ENCODE measurements at regions not wholly inside any gene's neighbourhood (a gene's known extent, or its start where the extent isn't known, plus 50 kb on each side); places are given as distances from the start of the nearest gene placed in this dataset.

GRCh38 chr18:78297048-78297447, 682.6 kb upstream of the SALL3 start:
- DNase-seq (ENCODE audit: low read depth, low spot score): no peak
- TF ChIP-seq ZNF274 (IDR thresholded peaks at IDR 0.05; ENCODE audit: low read depth, low read length) (no peak), YY1 (IDR thresholded peaks at IDR 0.05; ENCODE audit: insufficient read depth, insufficient read length) (no peak), SUZ12 (IDR thresholded peaks at IDR 0.05; ENCODE audit: extremely low read depth, insufficient read depth, insufficient read length) (no peak)
- no peak overlapping the region for H3K9ac ChIP-seq (ENCODE audit: insufficient read length, low read depth)
- H3K4me1 ChIP-seq (ENCODE audit: insufficient read depth, insufficient read length): peaks cover 5% of the 10 kb centered on the region
- no peak overlapping the region for H3K4me3 ChIP-seq (ENCODE audit: insufficient read length, low read depth)
- H3K27me3 ChIP-seq (ENCODE audit: insufficient read depth, insufficient read length): no peaks in the 10 kb centered on the region
- no peaks in the 10 kb centered on the region for H3K9me3 ChIP-seq (ENCODE audit: insufficient read depth, low read length)
- H3K36me3 ChIP-seq (ENCODE audit: insufficient read depth, insufficient read length, low read length): no peaks in the 10 kb centered on the region

DNA sequence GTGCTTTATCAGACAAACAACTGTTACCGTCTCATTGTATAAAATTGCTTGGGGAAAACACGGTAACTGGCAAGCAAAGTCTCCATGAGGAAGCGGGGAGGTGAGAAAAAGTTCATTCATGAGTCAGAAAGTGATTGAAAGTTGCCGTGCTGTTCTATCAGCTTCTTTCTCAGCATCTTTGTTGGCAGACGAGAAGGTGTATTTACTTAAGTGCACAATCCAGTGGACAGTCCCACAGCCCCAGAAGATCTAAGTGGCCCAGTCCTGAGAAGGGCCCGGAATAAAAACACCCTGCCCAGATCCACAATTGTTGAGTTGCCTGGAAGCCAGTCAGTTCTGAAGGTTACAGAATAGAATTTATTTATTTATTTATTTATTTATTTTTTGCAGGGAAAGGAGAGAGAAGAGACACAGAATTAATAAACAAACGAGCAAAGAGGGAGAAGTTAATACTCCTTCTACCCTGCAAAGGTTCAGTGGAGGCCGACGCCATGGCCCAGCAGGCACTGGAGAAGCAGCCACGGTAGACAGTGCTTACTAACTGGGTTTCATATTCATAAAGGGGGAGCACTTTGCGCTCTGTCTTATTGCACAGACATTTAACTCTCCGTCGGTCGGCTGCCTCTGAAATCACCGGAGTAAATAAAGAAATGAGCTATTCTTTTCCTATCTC, 676.0 kb upstream of the SALL3 start:
- H3K4me1 ChIP-seq (ENCODE audit: insufficient read depth, insufficient read length): no peaks in the 10 kb centered on the region
- H3K4me3 ChIP-seq (ENCODE audit: insufficient read length, low read depth): no peak overlapping the region
- no peaks in the 10 kb centered on the region for H3K36me3 ChIP-seq (ENCODE audit: insufficient read depth, insufficient read length, low read length)
- DNase-seq (ENCODE audit: low read depth, low spot score): no peak
- no peaks in the 10 kb centered on the region for H3K9me3 ChIP-seq (ENCODE audit: insufficient read depth, low read length)
- H3K27me3 ChIP-seq (ENCODE audit: insufficient read depth, insufficient read length): no peaks in the 10 kb centered on the region
- H3K9ac ChIP-seq (ENCODE audit: insufficient read length, low read depth): no peak overlapping the region
- no peak for TF ChIP-seq ZNF274 (IDR thresholded peaks at IDR 0.05; ENCODE audit: low read depth, low read length)
- TF ChIP-seq SUZ12 (IDR thresholded peaks at IDR 0.05; ENCODE audit: extremely low read depth, insufficient read depth, insufficient read length): no peak
- no peak for TF ChIP-seq YY1 (IDR thresholded peaks at IDR 0.05; ENCODE audit: insufficient read depth, insufficient read length)

GRCh38 chr18:78304192-78305164, 675.1 kb upstream of the SALL3 start:
- no peaks in the 10 kb centered on the region for H3K27me3 ChIP-seq (ENCODE audit: insufficient read depth, insufficient read length)
- no peak overlapping the region for H3K4me3 ChIP-seq (ENCODE audit: insufficient read length, low read depth)
- H3K9ac ChIP-seq (ENCODE audit: insufficient read length, low read depth): no peak overlapping the region
- TF ChIP-seq ZNF274 (IDR thresholded peaks at IDR 0.05; ENCODE audit: low read depth, low read length): no peak
- no peak for TF ChIP-seq YY1 (IDR thresholded peaks at IDR 0.05; ENCODE audit: insufficient read depth, insufficient read length)
- no peak for TF ChIP-seq SUZ12 (IDR thresholded peaks at IDR 0.05; ENCODE audit: extremely low read depth, insufficient read depth, insufficient read length)
- H3K4me1 ChIP-seq (ENCODE audit: insufficient read depth, insufficient read length): no peaks in the 10 kb centered on the region
- DNase-seq (ENCODE audit: low read depth, low spot score): no peak
- H3K9me3 ChIP-seq (ENCODE audit: insufficient read depth, low read length): no peaks in the 10 kb centered on the region
- no peaks in the 10 kb centered on the region for H3K36me3 ChIP-seq (ENCODE audit: insufficient read depth, insufficient read length, low read length)

GRCh38 chr18:78305789-78306188, 673.8 kb upstream of the SALL3 start:
- Histone ChIP-seq H3K9me3 (ENCODE audit: insufficient read depth, low read length) (no peaks in the 10 kb centered on the region), H3K4me3 (ENCODE audit: insufficient read length, low read depth) (no peak overlapping the region), H3K9ac (ENCODE audit: insufficient read length, low read depth) (no peak overlapping the region), H3K4me1 (ENCODE audit: insufficient read depth, insufficient read length) (no peaks in the 10 kb centered on the region), H3K36me3 (ENCODE audit: insufficient read depth, insufficient read length, low read length) (no peaks in the 10 kb centered on the region), H3K27me3 (ENCODE audit: insufficient read depth, insufficient read length) (no peaks in the 10 kb centered on the region)
- no peak for DNase-seq (ENCODE audit: low read depth, low spot score)
- TF ChIP-seq YY1 (IDR thresholded peaks at IDR 0.05; ENCODE audit: insufficient read depth, insufficient read length): no peak
- no peak for TF ChIP-seq SUZ12 (IDR thresholded peaks at IDR 0.05; ENCODE audit: extremely low read depth, insufficient read depth, insufficient read length)
- TF ChIP-seq ZNF274 (IDR thresholded peaks at IDR 0.05; ENCODE audit: low read depth, low read length): no peak

GRCh38 chr18:78309307-78309706, 670.3 kb upstream of the SALL3 start:
- Histone ChIP-seq H3K4me3 (ENCODE audit: insufficient read length, low read depth) (no peak overlapping the region), H3K9me3 (ENCODE audit: insufficient read depth, low read length) (no peaks in the 10 kb centered on the region), H3K36me3 (ENCODE audit: insufficient read depth, insufficient read length, low read length) (no peaks in the 10 kb centered on the region)

DNA sequence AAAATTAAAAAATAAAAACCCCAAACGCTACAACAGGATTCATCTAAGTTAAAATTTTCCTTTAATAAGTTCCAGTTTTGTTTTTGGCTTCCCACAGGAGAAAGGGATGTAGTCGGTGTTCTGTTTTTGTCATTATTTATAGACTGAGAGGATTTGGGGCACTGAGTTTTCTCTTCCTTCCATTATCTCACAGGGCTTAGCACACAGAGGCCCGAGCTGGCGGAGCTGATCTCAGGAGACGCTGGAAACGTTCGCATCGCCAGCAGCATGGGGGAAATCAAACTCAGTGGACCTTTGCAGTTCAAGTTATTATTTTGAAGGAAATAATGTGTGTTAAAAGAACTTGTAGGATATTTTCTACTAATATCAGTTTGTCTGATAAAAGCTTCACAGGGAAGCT, 669.7 kb upstream of the SALL3 start:
- H3K4me1 ChIP-seq (ENCODE audit: insufficient read depth, insufficient read length): no peaks in the 10 kb centered on the region
- no peak overlapping the region for H3K9ac ChIP-seq (ENCODE audit: insufficient read length, low read depth)
- no peak for DNase-seq (ENCODE audit: low read depth, low spot score)
- H3K4me3 ChIP-seq (ENCODE audit: insufficient read length, low read depth): no peak overlapping the region
- no peaks in the 10 kb centered on the region for H3K27me3 ChIP-seq (ENCODE audit: insufficient read depth, insufficient read length)
- H3K36me3 ChIP-seq (ENCODE audit: insufficient read depth, insufficient read length, low read length): no peaks in the 10 kb centered on the region
- no peaks in the 10 kb centered on the region for H3K9me3 ChIP-seq (ENCODE audit: insufficient read depth, low read length)
- TF ChIP-seq SUZ12 (IDR thresholded peaks at IDR 0.05; ENCODE audit: extremely low read depth, insufficient read depth, insufficient read length) (no peak), ZNF274 (IDR thresholded peaks at IDR 0.05; ENCODE audit: low read depth, low read length) (no peak), YY1 (IDR thresholded peaks at IDR 0.05; ENCODE audit: insufficient read depth, insufficient read length) (no peak)

More at GRCh38 chr18:78309307-78309706, 670.3 kb upstream of the SALL3 start:
- H3K4me1 ChIP-seq (ENCODE audit: insufficient read depth, insufficient read length): no peaks in the 10 kb centered on the region
- TF ChIP-seq SUZ12 (IDR thresholded peaks at IDR 0.05; ENCODE audit: extremely low read depth, insufficient read depth, insufficient read length) (no peak), YY1 (IDR thresholded peaks at IDR 0.05; ENCODE audit: insufficient read depth, insufficient read length) (no peak), ZNF274 (IDR thresholded peaks at IDR 0.05; ENCODE audit: low read depth, low read length) (no peak)
- DNase-seq (ENCODE audit: low read depth, low spot score): no peak
- no peaks in the 10 kb centered on the region for H3K27me3 ChIP-seq (ENCODE audit: insufficient read depth, insufficient read length)
- no peak overlapping the region for H3K9ac ChIP-seq (ENCODE audit: insufficient read length, low read depth)

DNA sequence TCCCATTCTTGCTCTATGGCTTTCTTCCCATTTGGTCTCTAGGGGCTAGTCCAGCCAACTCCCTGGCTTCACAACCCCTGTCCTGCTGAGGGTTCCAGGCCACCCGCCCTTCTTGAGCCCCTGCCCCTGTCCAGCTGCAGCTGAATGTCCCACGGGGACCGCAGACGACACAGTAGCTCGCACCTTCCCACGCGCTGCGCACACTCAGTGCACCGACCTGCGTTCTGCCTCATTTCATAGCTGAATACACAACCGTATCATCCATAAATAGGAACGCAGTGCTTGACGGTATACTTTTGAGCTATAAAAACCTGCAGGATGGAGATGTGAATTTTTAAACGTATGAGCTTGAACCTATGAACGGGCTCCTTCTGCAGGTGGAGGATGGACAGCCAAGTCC, 660.4 kb upstream of the SALL3 start:
- no peak overlapping the region for H3K9ac ChIP-seq (ENCODE audit: insufficient read length, low read depth)
- H3K4me1 ChIP-seq (ENCODE audit: insufficient read depth, insufficient read length): no peaks in the 10 kb centered on the region
- no peak overlapping the region for H3K4me3 ChIP-seq (ENCODE audit: insufficient read length, low read depth)
- no peak for DNase-seq (ENCODE audit: low read depth, low spot score)
- no peaks in the 10 kb centered on the region for H3K27me3 ChIP-seq (ENCODE audit: insufficient read depth, insufficient read length)
- no peaks in the 10 kb centered on the region for H3K9me3 ChIP-seq (ENCODE audit: insufficient read depth, low read length)
- H3K36me3 ChIP-seq (ENCODE audit: insufficient read depth, insufficient read length, low read length): no peaks in the 10 kb centered on the region
- TF ChIP-seq ZNF274 (IDR thresholded peaks at IDR 0.05; ENCODE audit: low read depth, low read length) (no peak), YY1 (IDR thresholded peaks at IDR 0.05; ENCODE audit: insufficient read depth, insufficient read length) (no peak), SUZ12 (IDR thresholded peaks at IDR 0.05; ENCODE audit: extremely low read depth, insufficient read depth, insufficient read length) (no peak)
